Panc1 (cell line): ENCODE measurements at regions not wholly inside any gene's neighbourhood (a gene's known extent, or its start where the extent isn't known, plus 50 kb on each side); places are given as distances from the start of the nearest gene placed in this dataset.

Experiments
- ATAC-seq: fragments of 200-7000 bp; cut with Tn5 transposase; 2 replicates; pipeline ENCODE4 v1.9.1; 2020; ENCODE audit warnings: mild to moderate bottlenecking, moderate library complexity
- BruUV-seq: library from RNA; stranded (reverse); fragments of 400-500 nt; replicated peaks from 2 replicates; lab custom pipeline; 2021; lab: Mats Ljungman, UMichigan
- CTCF ChIA-PET: fragments of 300-600 bp; sonication (Branson Sonifier 250); formaldehyde crosslinking; loops from one replicate; lab custom pipeline; 2022; ENCODE audit warnings: antibody characterized with exemption; lab: Charles Lee
- POLR2A ChIA-PET: fragments of 300-600 bp; sonication (Branson Sonifier 250); formaldehyde crosslinking; loops from one replicate; lab custom pipeline; 2022; ENCODE audit warnings: antibody characterized with exemption; lab: Charles Lee
- DNase-seq: peaks from one replicate; pipeline ENCODE4 v3.0.0-alpha.2; 2010; ENCODE audit warnings: low read depth, low spot score
- H3K27ac ChIP-seq: 2 replicates; pipeline ENCODE4 v1.5.1; 2011; ENCODE audit warnings: mild to moderate bottlenecking, low read length, inconsistent platforms
- H3K27me3 ChIP-seq: fragments of 200-500 bp; sonication (Bioruptor generic); 2 replicates; pipeline ENCODE4 v1.6.0; 2014; ENCODE audit warnings: low read length, inconsistent platforms; ENCODE audit not compliant: control insufficient read depth, insufficient read depth
- H3K36me3 ChIP-seq: fragments of 200-500 bp; sonication (Bioruptor generic); 2 replicates; pipeline ENCODE4 v1.5.1; 2014; ENCODE audit warnings: inconsistent platforms, mild to moderate bottlenecking, low read length, moderate library complexity; ENCODE audit not compliant: control insufficient read depth, insufficient read depth
- H3K4me1 ChIP-seq: 2 replicates; pipeline ENCODE4 v1.5.1; 2011; ENCODE audit warnings: inconsistent platforms, mild to moderate bottlenecking, low read length, moderate library complexity; ENCODE audit not compliant: control insufficient read depth, insufficient read depth
- H3K4me3 ChIP-seq, 2 experiments: 2 replicates each; pipeline ENCODE4 v1.5.1; 2011 to 2012; ENCODE audit warnings: low read depth in 2 of 2, low read length in 2 of 2, mild to moderate bottlenecking in 2 of 2, inconsistent platforms in 1 of 2, moderate library complexity in 1 of 2
- H3K9me3 ChIP-seq: fragments of 200-500 bp; sonication (Bioruptor generic); 2 replicates; pipeline ENCODE4 v1.5.1; 2014; ENCODE audit warnings: low read depth, mild to moderate bottlenecking, inconsistent platforms, low read length, moderate library complexity; ENCODE audit not compliant: control insufficient read depth, insufficient read depth
- POLR2AphosphoS5 ChIP-seq: IDR thresholded peaks from 2 replicates; pipeline ENCODE4 v1.6.1; 2012; ENCODE audit warnings: mild to moderate bottlenecking, low read depth, low read length, moderate library complexity
- SIN3A ChIP-seq: IDR thresholded peaks from 2 replicates; pipeline ENCODE4 v1.6.1; 2012; ENCODE audit warnings: low read depth, mild to moderate bottlenecking, low read length, moderate library complexity, borderline replicate concordance; ENCODE audit not compliant: insufficient read depth
- TCF7L2 ChIP-seq: IDR thresholded peaks from 2 replicates; pipeline ENCODE4 v1.6.1; 2011; ENCODE audit warnings: mild to moderate bottlenecking, low read depth, low read length, inconsistent platforms
- in situ Hi-C: cut with HindIII; loops from 2 replicates; pipeline ENCODE4 v1.10.0; 2016; ENCODE audit warnings: low sequenced_read_pairs, low pct_unique_long_range_greater_than_20kb
- intact Hi-C: fragments of 100-400 bp; cut with micrococcal nuclease; formaldehyde crosslinking; loops from one replicate; pipeline ENCODE4 v1.10.0; 2022; ENCODE audit not compliant: unreplicated experiment
- TF ChIP-seq, protein P1 (sequence below): fragments of 450-650 bp; IDR thresholded peaks from 2 replicates; pipeline ENCODE4 v1.5.1; 2017; ENCODE audit warnings: mild to moderate bottlenecking
- TF ChIP-seq, protein P2 (sequence below), 2 experiments: IDR thresholded peaks; 2 replicates each; pipeline ENCODE4 v1.6.1; 2011 to 2012; ENCODE audit warnings: low read depth in 2 of 2, control low read depth in 1 of 2, low read length in 1 of 2, mild to moderate bottlenecking in 1 of 2, moderate library complexity in 1 of 2; ENCODE audit not compliant: insufficient read depth in 1 of 2

DNA sequence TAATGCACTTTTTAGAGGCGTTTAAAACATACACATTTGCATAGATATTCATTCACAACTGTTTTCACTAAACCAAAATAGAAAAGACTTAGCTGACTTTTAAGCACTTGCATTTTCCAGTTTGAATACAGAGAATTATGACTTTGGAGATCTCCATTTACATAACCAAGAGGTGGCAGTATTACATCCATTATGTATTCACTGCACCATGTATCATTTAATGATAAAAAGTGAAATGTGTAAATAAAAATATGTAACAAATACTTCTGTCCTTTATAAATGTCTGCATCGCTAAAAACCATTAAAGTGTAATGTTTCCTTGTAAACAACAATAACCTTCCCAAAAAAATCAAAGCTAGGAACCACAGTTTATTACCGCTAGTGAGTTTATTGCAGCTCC lies 413.2 kb downstream of the FGF13 start:
- Histone ChIP-seq H3K36me3 (no peaks in the 10 kb centered on the region), H3K4me3 (no peak overlapping the region), H3K27me3 (no peaks in the 10 kb centered on the region), H3K27ac (no peak overlapping the region), H3K4me1 (no peaks in the 10 kb centered on the region), H3K9me3 (no peaks in the 10 kb centered on the region)
- in situ Hi-C loops (no loop called here), intact Hi-C loops (loop anchor here (5.0 kb wide), 1 partner anchor 449 kb away; no protein-coding TSS in a partner anchor)
- CTCF ChIA-PET, result no interaction called here
- no TSS peak for BruUV-seq
- no peak for ATAC-seq
- no peak for TF ChIP-seq TCF7L2
- TF ChIP-seq, protein P1, sequence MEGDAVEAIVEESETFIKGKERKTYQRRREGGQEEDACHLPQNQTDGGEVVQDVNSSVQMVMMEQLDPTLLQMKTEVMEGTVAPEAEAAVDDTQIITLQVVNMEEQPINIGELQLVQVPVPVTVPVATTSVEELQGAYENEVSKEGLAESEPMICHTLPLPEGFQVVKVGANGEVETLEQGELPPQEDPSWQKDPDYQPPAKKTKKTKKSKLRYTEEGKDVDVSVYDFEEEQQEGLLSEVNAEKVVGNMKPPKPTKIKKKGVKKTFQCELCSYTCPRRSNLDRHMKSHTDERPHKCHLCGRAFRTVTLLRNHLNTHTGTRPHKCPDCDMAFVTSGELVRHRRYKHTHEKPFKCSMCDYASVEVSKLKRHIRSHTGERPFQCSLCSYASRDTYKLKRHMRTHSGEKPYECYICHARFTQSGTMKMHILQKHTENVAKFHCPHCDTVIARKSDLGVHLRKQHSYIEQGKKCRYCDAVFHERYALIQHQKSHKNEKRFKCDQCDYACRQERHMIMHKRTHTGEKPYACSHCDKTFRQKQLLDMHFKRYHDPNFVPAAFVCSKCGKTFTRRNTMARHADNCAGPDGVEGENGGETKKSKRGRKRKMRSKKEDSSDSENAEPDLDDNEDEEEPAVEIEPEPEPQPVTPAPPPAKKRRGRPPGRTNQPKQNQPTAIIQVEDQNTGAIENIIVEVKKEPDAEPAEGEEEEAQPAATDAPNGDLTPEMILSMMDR, result peak; percentile 20; the same call in 1 of the 2 replicates
- no peak for TF ChIP-seq POLR2AphosphoS5
- POLR2A ChIA-PET, result no interaction called here
- DNase-seq, result no peak

DNA sequence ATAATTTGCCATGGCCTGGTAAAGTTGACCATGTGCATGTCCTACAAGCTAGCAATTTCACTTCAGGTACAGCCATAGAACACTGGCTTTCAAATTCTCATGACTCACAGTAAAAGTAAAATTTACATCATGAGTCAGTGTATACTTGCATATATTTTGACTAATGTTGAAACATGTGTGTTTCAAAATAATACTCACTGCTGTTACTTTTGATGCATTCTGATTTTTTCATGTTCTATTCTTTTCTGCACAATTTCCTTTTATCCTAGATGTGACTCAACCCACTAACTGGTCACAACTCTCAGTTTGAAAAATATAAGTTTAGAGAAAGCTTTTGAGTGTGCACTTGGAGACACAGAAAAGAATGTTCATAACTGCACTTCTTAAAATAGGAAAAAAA lies 365.7 kb downstream of the FGF13 start:
- ChIA-PET POLR2A (no interaction called here), CTCF (no interaction called here)
- Histone ChIP-seq H3K9me3 (no peaks in the 10 kb centered on the region), H3K27me3 (no peaks in the 10 kb centered on the region), H3K4me1 (no peaks in the 10 kb centered on the region), H3K4me3 (no peak overlapping the region), H3K36me3 (no peaks in the 10 kb centered on the region), H3K27ac (no peak overlapping the region)
- TF ChIP-seq SIN3A (no peak), POLR2AphosphoS5 (no peak), TCF7L2 (no peak)
- TF ChIP-seq, protein P2, sequence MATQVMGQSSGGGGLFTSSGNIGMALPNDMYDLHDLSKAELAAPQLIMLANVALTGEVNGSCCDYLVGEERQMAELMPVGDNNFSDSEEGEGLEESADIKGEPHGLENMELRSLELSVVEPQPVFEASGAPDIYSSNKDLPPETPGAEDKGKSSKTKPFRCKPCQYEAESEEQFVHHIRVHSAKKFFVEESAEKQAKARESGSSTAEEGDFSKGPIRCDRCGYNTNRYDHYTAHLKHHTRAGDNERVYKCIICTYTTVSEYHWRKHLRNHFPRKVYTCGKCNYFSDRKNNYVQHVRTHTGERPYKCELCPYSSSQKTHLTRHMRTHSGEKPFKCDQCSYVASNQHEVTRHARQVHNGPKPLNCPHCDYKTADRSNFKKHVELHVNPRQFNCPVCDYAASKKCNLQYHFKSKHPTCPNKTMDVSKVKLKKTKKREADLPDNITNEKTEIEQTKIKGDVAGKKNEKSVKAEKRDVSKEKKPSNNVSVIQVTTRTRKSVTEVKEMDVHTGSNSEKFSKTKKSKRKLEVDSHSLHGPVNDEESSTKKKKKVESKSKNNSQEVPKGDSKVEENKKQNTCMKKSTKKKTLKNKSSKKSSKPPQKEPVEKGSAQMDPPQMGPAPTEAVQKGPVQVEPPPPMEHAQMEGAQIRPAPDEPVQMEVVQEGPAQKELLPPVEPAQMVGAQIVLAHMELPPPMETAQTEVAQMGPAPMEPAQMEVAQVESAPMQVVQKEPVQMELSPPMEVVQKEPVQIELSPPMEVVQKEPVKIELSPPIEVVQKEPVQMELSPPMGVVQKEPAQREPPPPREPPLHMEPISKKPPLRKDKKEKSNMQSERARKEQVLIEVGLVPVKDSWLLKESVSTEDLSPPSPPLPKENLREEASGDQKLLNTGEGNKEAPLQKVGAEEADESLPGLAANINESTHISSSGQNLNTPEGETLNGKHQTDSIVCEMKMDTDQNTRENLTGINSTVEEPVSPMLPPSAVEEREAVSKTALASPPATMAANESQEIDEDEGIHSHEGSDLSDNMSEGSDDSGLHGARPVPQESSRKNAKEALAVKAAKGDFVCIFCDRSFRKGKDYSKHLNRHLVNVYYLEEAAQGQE (IDR thresholded peaks at IDR 0.05; ENCODE audit: insufficient read depth in 1 of 2, low read depth in 2 of 2, low read length in 1 of 2), result no peak
- TF ChIP-seq, protein P1, result no peak
- intact Hi-C loops (no loop called here), in situ Hi-C loops (no loop called here)
- ATAC-seq, result no peak
- no peak for DNase-seq
- no TSS peak for BruUV-seq

DNA sequence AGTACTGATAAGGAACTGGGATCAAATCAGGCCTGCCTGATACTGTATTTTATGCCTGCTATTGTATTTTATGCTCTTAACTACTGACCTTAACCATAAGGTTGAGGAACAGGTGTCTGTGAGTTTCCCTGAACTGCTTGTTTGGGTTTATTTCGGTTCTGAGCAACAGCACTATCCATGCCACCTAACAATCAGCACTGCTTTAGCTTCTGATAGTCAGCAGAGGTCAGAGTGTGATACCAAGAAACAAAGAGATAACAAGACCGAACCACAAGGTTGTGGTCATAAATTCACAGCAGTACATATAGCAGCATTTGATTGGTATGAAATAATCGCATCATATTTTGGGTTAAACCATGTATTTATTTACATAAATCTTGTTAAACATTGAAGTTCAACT lies 362.2 kb downstream of the FGF13 start:
- ATAC-seq, result no peak
- no TSS peak for BruUV-seq

More for the DNA sequence above, 362.2 kb downstream of the FGF13 start:
- intact Hi-C loops (no loop called here), in situ Hi-C loops (no loop called here)
- ChIA-PET POLR2A (no interaction called here), CTCF (no interaction called here)
- Histone ChIP-seq H3K9me3 (no peaks in the 10 kb centered on the region), H3K27me3 (no peaks in the 10 kb centered on the region), H3K36me3 (no peaks in the 10 kb centered on the region), H3K4me1 (no peaks in the 10 kb centered on the region), H3K4me3 (no peak overlapping the region), H3K27ac (no peak overlapping the region)
- DNase-seq, result no peak
- TF ChIP-seq, protein P1, result no peak
- TF ChIP-seq POLR2AphosphoS5 (no peak), TCF7L2 (no peak), SIN3A (no peak)
- TF ChIP-seq, protein P2 (IDR thresholded peaks at IDR 0.05; ENCODE audit: insufficient read depth in 1 of 2, low read depth in 2 of 2, low read length in 1 of 2), result no peak
